Activated naive CD8-positive, alpha-beta T cell treated with anti-CD3 and anti-CD28 coated beads for 36 hours (primary cell): ENCODE measurements at regions not wholly inside any gene's neighbourhood (a gene's known extent, or its start where the extent isn't known, plus 50 kb on each side); places are given as distances from the start of the nearest gene placed in this dataset.

Source experiments
- DNase-seq: peaks from one replicate; pipeline ENCODE4 v3.0.0; 2021
- H3K27ac Mint-ChIP-seq: one replicate; pipeline ENCODE4 v1.8.0; 2022; ENCODE audit warnings: mild to moderate bottlenecking, moderate library complexity, mixed read lengths
- H3K27me3 Mint-ChIP-seq: one replicate; pipeline ENCODE4 v1.8.0; 2022; ENCODE audit warnings: mild to moderate bottlenecking, mixed read lengths
- H3K36me3 Mint-ChIP-seq: one replicate; pipeline ENCODE4 v1.8.0; 2021; ENCODE audit warnings: mild to moderate bottlenecking, mixed read lengths
- H3K4me1 Mint-ChIP-seq: one replicate; pipeline ENCODE4 v1.8.0; 2021; ENCODE audit warnings: mixed read lengths
- H3K4me3 Mint-ChIP-seq: one replicate; pipeline ENCODE4 v1.8.0; 2022; ENCODE audit warnings: mild to moderate bottlenecking, moderate library complexity, mixed read lengths
- H3K9me3 Mint-ChIP-seq: one replicate; pipeline ENCODE4 v1.8.0; 2022; ENCODE audit warnings: mixed read lengths

GRCh38 chr3:34983631-34984030 lies 655.7 kb upstream of the ARPP21 start:
- Mint-ChIP-seq H3K27me3 (no peaks in the 10 kb centered on the region), H3K4me1 (no peaks in the 10 kb centered on the region), H3K4me3 (no peak overlapping the region), H3K9me3 (no peaks in the 10 kb centered on the region), H3K27ac (no peak overlapping the region), H3K36me3 (no peaks in the 10 kb centered on the region)
- DNase-seq, result no peak

GRCh38 chr3:34988296-34988695 lies 651.0 kb upstream of the ARPP21 start:
- DNase-seq, result no peak
- Mint-ChIP-seq H3K27me3 (no peaks in the 10 kb centered on the region), H3K27ac (no peak overlapping the region), H3K9me3 (no peaks in the 10 kb centered on the region), H3K36me3 (no peaks in the 10 kb centered on the region), H3K4me3 (no peak overlapping the region), H3K4me1 (no peaks in the 10 kb centered on the region)

GRCh38 chr3:34995796-34996430 lies 643.4 kb upstream of the ARPP21 start:
- no peak for DNase-seq
- H3K27ac Mint-ChIP-seq, result no peak overlapping the region
- no peaks in the 10 kb centered on the region for H3K27me3 Mint-ChIP-seq
- H3K4me1 Mint-ChIP-seq, result no peaks in the 10 kb centered on the region
- H3K4me3 Mint-ChIP-seq, result no peak overlapping the region
- no peaks in the 10 kb centered on the region for H3K9me3 Mint-ChIP-seq
- no peaks in the 10 kb centered on the region for H3K36me3 Mint-ChIP-seq

GRCh38 chr3:34998902-34999301 lies 640.4 kb upstream of the ARPP21 start:
- Mint-ChIP-seq H3K36me3 (no peaks in the 10 kb centered on the region), H3K27me3 (no peaks in the 10 kb centered on the region), H3K4me1 (no peaks in the 10 kb centered on the region), H3K9me3 (no peaks in the 10 kb centered on the region), H3K4me3 (no peak overlapping the region), H3K27ac (no peak overlapping the region)
- DNase-seq, result no peak

- Mint-ChIP-seq H3K27ac (no peak overlapping the region), H3K4me3 (no peak overlapping the region), H3K9me3 (peaks cover 3% of the 10 kb centered on the region), H3K36me3 (no peaks in the 10 kb centered on the region), H3K4me1 (no peaks in the 10 kb centered on the region), H3K27me3 (no peaks in the 10 kb centered on the region)
- no peak for DNase-seq
Measured at GRCh38 chr3:35012214-35012613, 627.1 kb upstream of the ARPP21 start.

- DNase-seq, result no peak
- Mint-ChIP-seq H3K27ac (no peak overlapping the region), H3K9me3 (peaks cover 20% of the 10 kb centered on the region), H3K36me3 (peaks cover 2% of the 10 kb centered on the region), H3K4me3 (no peak overlapping the region), H3K4me1 (no peaks in the 10 kb centered on the region), H3K27me3 (no peaks in the 10 kb centered on the region)
Measured at GRCh38 chr3:35028157-35028556, 611.2 kb upstream of the ARPP21 start.

GRCh38 chr3:35042210-35042991 lies 596.9 kb upstream of the ARPP21 start:
- no peak overlapping the region for H3K4me3 Mint-ChIP-seq
- H3K9me3 Mint-ChIP-seq, result no peaks in the 10 kb centered on the region
- DNase-seq, result no peak
- H3K27ac Mint-ChIP-seq, result no peak overlapping the region
- H3K4me1 Mint-ChIP-seq, result no peaks in the 10 kb centered on the region
- H3K36me3 Mint-ChIP-seq, result no peaks in the 10 kb centered on the region
- no peaks in the 10 kb centered on the region for H3K27me3 Mint-ChIP-seq

- Mint-ChIP-seq H3K36me3 (no peaks in the 10 kb centered on the region), H3K4me1 (no peaks in the 10 kb centered on the region), H3K4me3 (no peak overlapping the region), H3K27ac (no peak overlapping the region), H3K27me3 (no peaks in the 10 kb centered on the region), H3K9me3 (no peaks in the 10 kb centered on the region)
- no peak for DNase-seq
Measured at GRCh38 chr3:35043040-35043439, 596.3 kb upstream of the ARPP21 start.

- Mint-ChIP-seq H3K4me3 (no peak overlapping the region), H3K36me3 (no peaks in the 10 kb centered on the region), H3K9me3 (no peaks in the 10 kb centered on the region), H3K27me3 (no peaks in the 10 kb centered on the region), H3K4me1 (no peaks in the 10 kb centered on the region), H3K27ac (no peak overlapping the region)
- no peak for DNase-seq
Measured at GRCh38 chr3:35044190-35044589, 595.1 kb upstream of the ARPP21 start.

GRCh38 chr3:35045118-35045517 lies 594.2 kb upstream of the ARPP21 start:
- H3K27me3 Mint-ChIP-seq, result no peaks in the 10 kb centered on the region
- no peaks in the 10 kb centered on the region for H3K9me3 Mint-ChIP-seq
- no peak overlapping the region for H3K27ac Mint-ChIP-seq
- no peak for DNase-seq
- H3K4me1 Mint-ChIP-seq, result no peaks in the 10 kb centered on the region
- no peaks in the 10 kb centered on the region for H3K36me3 Mint-ChIP-seq
- H3K4me3 Mint-ChIP-seq, result no peak overlapping the region

GRCh38 chr3:35064761-35065160 lies 574.6 kb upstream of the ARPP21 start:
- no peak overlapping the region for H3K27ac Mint-ChIP-seq
- H3K4me3 Mint-ChIP-seq, result no peak overlapping the region
- no peak for DNase-seq
- no peaks in the 10 kb centered on the region for H3K36me3 Mint-ChIP-seq
- H3K9me3 Mint-ChIP-seq, result no peaks in the 10 kb centered on the region
- H3K27me3 Mint-ChIP-seq, result no peaks in the 10 kb centered on the region
- no peaks in the 10 kb centered on the region for H3K4me1 Mint-ChIP-seq

GRCh38 chr3:35065891-35066290 lies 573.4 kb upstream of the ARPP21 start:
- no peaks in the 10 kb centered on the region for H3K36me3 Mint-ChIP-seq
- no peak for DNase-seq
- H3K4me1 Mint-ChIP-seq, result no peaks in the 10 kb centered on the region
- no peaks in the 10 kb centered on the region for H3K9me3 Mint-ChIP-seq
- H3K4me3 Mint-ChIP-seq, result no peak overlapping the region
- no peak overlapping the region for H3K27ac Mint-ChIP-seq
- H3K27me3 Mint-ChIP-seq, result no peaks in the 10 kb centered on the region

GRCh38 chr3:35067750-35068149 lies 571.6 kb upstream of the ARPP21 start:
- no peaks in the 10 kb centered on the region for H3K27me3 Mint-ChIP-seq

GRCh38 chr3:35070088-35070487 lies 569.2 kb upstream of the ARPP21 start:
- no peak for DNase-seq
- H3K4me3 Mint-ChIP-seq, result no peak overlapping the region
- H3K27me3 Mint-ChIP-seq, result peaks cover 4% of the 10 kb centered on the region
- H3K27ac Mint-ChIP-seq, result no peak overlapping the region
- no peaks in the 10 kb centered on the region for H3K4me1 Mint-ChIP-seq
- no peaks in the 10 kb centered on the region for H3K36me3 Mint-ChIP-seq
- no peaks in the 10 kb centered on the region for H3K9me3 Mint-ChIP-seq

More at GRCh38 chr3:35067750-35068149, 571.6 kb upstream of the ARPP21 start:
- Mint-ChIP-seq H3K4me3 (no peak overlapping the region), H3K4me1 (no peaks in the 10 kb centered on the region), H3K27ac (no peak overlapping the region), H3K36me3 (no peaks in the 10 kb centered on the region), H3K9me3 (no peaks in the 10 kb centered on the region)
- no peak for DNase-seq

GRCh38 chr3:35071772-35072171 lies 567.6 kb upstream of the ARPP21 start:
- no peaks in the 10 kb centered on the region for H3K36me3 Mint-ChIP-seq
- H3K9me3 Mint-ChIP-seq, result no peaks in the 10 kb centered on the region
- H3K27ac Mint-ChIP-seq, result no peak overlapping the region
- H3K4me1 Mint-ChIP-seq, result no peaks in the 10 kb centered on the region
- H3K4me3 Mint-ChIP-seq, result no peak overlapping the region
- no peak for DNase-seq
- peaks cover 4% of the 10 kb centered on the region for H3K27me3 Mint-ChIP-seq

GRCh38 chr3:35078780-35079179 lies 560.5 kb upstream of the ARPP21 start:
- Mint-ChIP-seq H3K27me3 (peaks cover 4% of the 10 kb centered on the region), H3K36me3 (no peaks in the 10 kb centered on the region), H3K9me3 (no peaks in the 10 kb centered on the region), H3K4me3 (no peak overlapping the region), H3K4me1 (no peaks in the 10 kb centered on the region), H3K27ac (no peak overlapping the region)
- no peak for DNase-seq
